IPS DF 6.9 (cell line): ENCODE measurements at regions not wholly inside any gene's neighbourhood (a gene's known extent, or its start where the extent isn't known, plus 50 kb on each side); places are given as distances from the start of the nearest gene placed in this dataset.

Experiments used
- DNase-seq: peaks from one replicate; pipeline ENCODE4 v3.0.0-alpha.2; 2013; ENCODE audit warnings: low read depth, low spot score
- H3K27ac ChIP-seq: one replicate; pipeline ENCODE4 v1.5.1; 2013; ENCODE audit warnings: low read length, control low read depth
- H3K27me3 ChIP-seq: 2 replicates; pipeline ENCODE4 v1.6.1; 2013; ENCODE audit warnings: mild to moderate bottlenecking, low read length; ENCODE audit not compliant: control insufficient read depth, insufficient read depth
- H3K36me3 ChIP-seq: 2 replicates; pipeline ENCODE4 v1.6.1; 2013; ENCODE audit warnings: low read length; ENCODE audit not compliant: control insufficient read depth, insufficient read depth
- H3K4me1 ChIP-seq: 2 replicates; pipeline ENCODE4 v1.6.1; 2013; ENCODE audit warnings: low read length; ENCODE audit not compliant: control insufficient read depth, insufficient read depth
- H3K4me3 ChIP-seq: 2 replicates; pipeline ENCODE4 v1.5.1; 2013; ENCODE audit warnings: mild to moderate bottlenecking, low read length
- H3K9me3 ChIP-seq: 2 replicates; pipeline ENCODE4 v1.6.1; 2013; ENCODE audit warnings: low read length, inconsistent platforms; ENCODE audit not compliant: control insufficient read depth, insufficient read depth
- WGBS: extraction: QIAGEN DNeasy Blood & Tissue Kit; methylation state at CpG from one replicate; pipeline ENCODE4 v1.1.7; 2013; ENCODE audit warnings: mixed read lengths, missing lambda C conversion rate; ENCODE audit not compliant: insufficient read length, insufficient coverage; 5-methylcytosine and 5-hydroxymethylcytosine counted together

GRCh38 chr6:43964659-43965570, 162.3 kb downstream of the MRPL14 start:
- DNase-seq, result no peak
- Histone ChIP-seq H3K27me3 (no peaks in the 10 kb centered on the region), H3K9me3 (no peaks in the 10 kb centered on the region), H3K36me3 (no peaks in the 10 kb centered on the region), H3K4me3 (no peak overlapping the region), H3K4me1 (peaks cover 6% of the 10 kb centered on the region), H3K27ac (no peak overlapping the region)
- no CpG with 5 or more reads among the region's 6 CpGs for WGBS

GRCh38 chr6:43963877-43964658, 163.2 kb downstream of the MRPL14 start:
- H3K27ac ChIP-seq, result no peak overlapping the region
- peaks cover 6% of the 10 kb centered on the region for H3K4me1 ChIP-seq
- WGBS, result no CpG with 5 or more reads among the region's 6 CpGs

GRCh38 chr6:43963203-43963602, 164.0 kb downstream of the MRPL14 start:
- WGBS, result no CpG with 5 or more reads among the region's 1 CpG
- H3K4me1 ChIP-seq, result peaks cover 5% of the 10 kb centered on the region
- no peak for DNase-seq
- H3K4me3 ChIP-seq, result no peak overlapping the region
- no peaks in the 10 kb centered on the region for H3K9me3 ChIP-seq
- H3K36me3 ChIP-seq, result no peaks in the 10 kb centered on the region
- no peak overlapping the region for H3K27ac ChIP-seq
- no peaks in the 10 kb centered on the region for H3K27me3 ChIP-seq

More at GRCh38 chr6:43963877-43964658, 163.2 kb downstream of the MRPL14 start:
- Histone ChIP-seq H3K27me3 (no peaks in the 10 kb centered on the region), H3K4me3 (no peak overlapping the region), H3K36me3 (no peaks in the 10 kb centered on the region), H3K9me3 (no peaks in the 10 kb centered on the region)
- no peak for DNase-seq

- Histone ChIP-seq H3K9me3 (no peaks in the 10 kb centered on the region), H3K4me1 (peaks cover 5% of the 10 kb centered on the region), H3K4me3 (no peak overlapping the region), H3K36me3 (no peaks in the 10 kb centered on the region), H3K27me3 (no peaks in the 10 kb centered on the region), H3K27ac (no peak overlapping the region)
- DNase-seq, result no peak
- no CpG with 5 or more reads among the region's 5 CpGs for WGBS
These were observed 164.8 kb downstream of the MRPL14 start for GRCh38 chr6:43962458-43962857.

GRCh38 chr6:43957273-43957672, 170.0 kb downstream of the MRPL14 start:
- DNase-seq, result no peak
- no CpG with 5 or more reads among the region's 3 CpGs for WGBS
- H3K27me3 ChIP-seq, result no peaks in the 10 kb centered on the region
- no peaks in the 10 kb centered on the region; the same call in 1 of the 2 replicates for H3K9me3 ChIP-seq
- no peaks in the 10 kb centered on the region for H3K36me3 ChIP-seq
- no peaks in the 10 kb centered on the region; the same call in 1 of the 2 replicates for H3K4me1 ChIP-seq
- no peak overlapping the region for H3K27ac ChIP-seq
- H3K4me3 ChIP-seq, result no peak overlapping the region

- Histone ChIP-seq H3K9me3 (no peaks in the 10 kb centered on the region; the same call in 1 of the 2 replicates), H3K4me3 (no peak overlapping the region), H3K27me3 (no peaks in the 10 kb centered on the region), H3K27ac (no peak overlapping the region), H3K36me3 (no peaks in the 10 kb centered on the region), H3K4me1 (no peaks in the 10 kb centered on the region; the same call in 1 of the 2 replicates)
- WGBS, result no CpG with 5 or more reads among the region's 3 CpGs
- no peak for DNase-seq
These were observed 170.8 kb downstream of the MRPL14 start for GRCh38 chr6:43956478-43956877.

- H3K36me3 ChIP-seq, result no peaks in the 10 kb centered on the region
- WGBS, result no CpG with 5 or more reads among the region's 12 CpGs
- H3K9me3 ChIP-seq, result no peaks in the 10 kb centered on the region; the same call in 1 of the 2 replicates
These were observed 172.7 kb downstream of the MRPL14 start for GRCh38 chr6:43954311-43955131.

GRCh38 chr6:43953794-43954310, 173.4 kb downstream of the MRPL14 start:
- no peaks in the 10 kb centered on the region; the same call in 1 of the 2 replicates for H3K4me1 ChIP-seq
- no peaks in the 10 kb centered on the region for H3K36me3 ChIP-seq
- WGBS, result no CpG with 5 or more reads among the region's 8 CpGs
- no peaks in the 10 kb centered on the region; the same call in 1 of the 2 replicates for H3K9me3 ChIP-seq
- DNase-seq, result peak; percentile 25
- H3K4me3 ChIP-seq, result no peak overlapping the region
- H3K27me3 ChIP-seq, result no peaks in the 10 kb centered on the region
- no peak overlapping the region for H3K27ac ChIP-seq

More at GRCh38 chr6:43954311-43955131, 172.7 kb downstream of the MRPL14 start:
- H3K27me3 ChIP-seq, result no peaks in the 10 kb centered on the region
- no peaks in the 10 kb centered on the region; the same call in 1 of the 2 replicates for H3K4me1 ChIP-seq
- DNase-seq, result no peak
- H3K27ac ChIP-seq, result no peak overlapping the region
- H3K4me3 ChIP-seq, result no peak overlapping the region

GRCh38 chr6:43953256-43953655, 174.0 kb downstream of the MRPL14 start:
- no peak for DNase-seq
- no peak overlapping the region for H3K4me3 ChIP-seq
- no peaks in the 10 kb centered on the region for H3K27me3 ChIP-seq
- WGBS, result no CpG with 5 or more reads among the region's 2 CpGs
- H3K9me3 ChIP-seq, result no peaks in the 10 kb centered on the region; the same call in 1 of the 2 replicates
- no peaks in the 10 kb centered on the region; the same call in 1 of the 2 replicates for H3K4me1 ChIP-seq
- H3K27ac ChIP-seq, result no peak overlapping the region
- H3K36me3 ChIP-seq, result no peaks in the 10 kb centered on the region
